H1 (cell line): ENCODE measurements at regions not wholly inside any gene's neighbourhood (a gene's known extent, or its start where the extent isn't known, plus 50 kb on each side); places are given as distances from the start of the nearest gene placed in this dataset.

Experiments
- BACH1 ChIP-seq: IDR thresholded peaks from 2 replicates; pipeline ENCODE4 v1.6.1; 2012; ENCODE audit warnings: low read length, improper control_type of control experiment
- CBX5 ChIP-seq: fragments of 300-800, 300-1000 bp; sonication (generic); IDR thresholded peaks from 2 replicates; pipeline ENCODE4 v1.7.1; 2016; ENCODE audit warnings: antibody characterized with exemption, low read length, low read depth
- CREB1 ChIP-seq: IDR thresholded peaks from 2 replicates; pipeline ENCODE4 v1.6.1; 2012; ENCODE audit warnings: inconsistent platforms
- EGR1 ChIP-seq: IDR thresholded peaks from 2 replicates; pipeline ENCODE4 v1.6.1; 2011; ENCODE audit warnings: low read depth, low read length, borderline replicate concordance
- EZH2 ChIP-seq: fragments of 200-600 bp; sonication (generic); IDR thresholded peaks from 2 replicates; pipeline ENCODE4 v1.7.1; 2012; ENCODE audit warnings: low read depth, mild to moderate bottlenecking, moderate library complexity, low read length, inconsistent platforms; ENCODE audit not compliant: severe bottlenecking
- HDAC2 ChIP-seq, 2 experiments: fragments of 300-600 bp in 1 of 2; sonication (generic) in 1 of 2; IDR thresholded peaks; 2 replicates each; pipeline ENCODE4 v1.6.1; 2011 to 2012; ENCODE audit warnings: low read depth in 2 of 2, low read length in 2 of 2, mild to moderate bottlenecking in 2 of 2, moderate library complexity in 2 of 2, borderline replicate concordance in 1 of 2, inconsistent platforms in 1 of 2
- POLR2AphosphoS5 ChIP-seq: IDR thresholded peaks from 2 replicates; pipeline ENCODE4 v1.6.1; 2011; ENCODE audit warnings: low read depth, low read length
- SAP30 ChIP-seq: fragments of 300-600 bp; sonication (generic); IDR thresholded peaks from 2 replicates; pipeline ENCODE4 v1.7.1; 2012; ENCODE audit warnings: low read length, moderate library complexity, mild to moderate bottlenecking, inconsistent platforms; ENCODE audit not compliant: insufficient read depth, insufficient replicate concordance
- SIRT6 ChIP-seq: IDR thresholded peaks from one replicate; pipeline ENCODE4 v1.7.1; 2012; ENCODE audit warnings: low read length, inconsistent platforms
- ZNF274 ChIP-seq: IDR thresholded peaks from 2 replicates; pipeline ENCODE4 v1.7.0; 2012; ENCODE audit warnings: low read length, borderline replicate concordance; ENCODE audit errors: extremely low read depth
- TF ChIP-seq, protein P1 (sequence below): fragments of 300-600 bp; sonication (generic); IDR thresholded peaks from 2 replicates; pipeline ENCODE4 v1.7.1; 2012; ENCODE audit warnings: low read length, moderate library complexity, mild to moderate bottlenecking, inconsistent platforms; ENCODE audit not compliant: insufficient replicate concordance

DNA sequence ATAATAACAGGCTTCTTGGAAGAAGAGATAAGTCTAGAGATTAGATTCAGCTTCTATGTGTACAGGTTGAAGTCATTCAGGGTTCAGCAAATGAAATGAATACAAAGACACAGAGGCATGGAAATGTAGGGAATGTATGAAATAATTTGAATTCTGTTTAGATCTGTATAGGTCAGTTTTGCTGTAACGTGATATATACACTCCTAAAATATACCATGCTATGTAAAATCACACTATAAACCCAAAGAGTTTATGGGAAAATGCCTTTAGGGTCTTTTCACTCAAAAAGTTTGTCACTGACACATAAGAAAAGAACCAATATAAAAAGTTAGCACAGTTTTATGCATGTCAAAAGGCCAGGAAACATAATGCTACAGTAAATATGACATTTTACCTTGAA is 854.0 kb downstream of the LRFN5 start (continued):
- TF ChIP-seq, protein P1, sequence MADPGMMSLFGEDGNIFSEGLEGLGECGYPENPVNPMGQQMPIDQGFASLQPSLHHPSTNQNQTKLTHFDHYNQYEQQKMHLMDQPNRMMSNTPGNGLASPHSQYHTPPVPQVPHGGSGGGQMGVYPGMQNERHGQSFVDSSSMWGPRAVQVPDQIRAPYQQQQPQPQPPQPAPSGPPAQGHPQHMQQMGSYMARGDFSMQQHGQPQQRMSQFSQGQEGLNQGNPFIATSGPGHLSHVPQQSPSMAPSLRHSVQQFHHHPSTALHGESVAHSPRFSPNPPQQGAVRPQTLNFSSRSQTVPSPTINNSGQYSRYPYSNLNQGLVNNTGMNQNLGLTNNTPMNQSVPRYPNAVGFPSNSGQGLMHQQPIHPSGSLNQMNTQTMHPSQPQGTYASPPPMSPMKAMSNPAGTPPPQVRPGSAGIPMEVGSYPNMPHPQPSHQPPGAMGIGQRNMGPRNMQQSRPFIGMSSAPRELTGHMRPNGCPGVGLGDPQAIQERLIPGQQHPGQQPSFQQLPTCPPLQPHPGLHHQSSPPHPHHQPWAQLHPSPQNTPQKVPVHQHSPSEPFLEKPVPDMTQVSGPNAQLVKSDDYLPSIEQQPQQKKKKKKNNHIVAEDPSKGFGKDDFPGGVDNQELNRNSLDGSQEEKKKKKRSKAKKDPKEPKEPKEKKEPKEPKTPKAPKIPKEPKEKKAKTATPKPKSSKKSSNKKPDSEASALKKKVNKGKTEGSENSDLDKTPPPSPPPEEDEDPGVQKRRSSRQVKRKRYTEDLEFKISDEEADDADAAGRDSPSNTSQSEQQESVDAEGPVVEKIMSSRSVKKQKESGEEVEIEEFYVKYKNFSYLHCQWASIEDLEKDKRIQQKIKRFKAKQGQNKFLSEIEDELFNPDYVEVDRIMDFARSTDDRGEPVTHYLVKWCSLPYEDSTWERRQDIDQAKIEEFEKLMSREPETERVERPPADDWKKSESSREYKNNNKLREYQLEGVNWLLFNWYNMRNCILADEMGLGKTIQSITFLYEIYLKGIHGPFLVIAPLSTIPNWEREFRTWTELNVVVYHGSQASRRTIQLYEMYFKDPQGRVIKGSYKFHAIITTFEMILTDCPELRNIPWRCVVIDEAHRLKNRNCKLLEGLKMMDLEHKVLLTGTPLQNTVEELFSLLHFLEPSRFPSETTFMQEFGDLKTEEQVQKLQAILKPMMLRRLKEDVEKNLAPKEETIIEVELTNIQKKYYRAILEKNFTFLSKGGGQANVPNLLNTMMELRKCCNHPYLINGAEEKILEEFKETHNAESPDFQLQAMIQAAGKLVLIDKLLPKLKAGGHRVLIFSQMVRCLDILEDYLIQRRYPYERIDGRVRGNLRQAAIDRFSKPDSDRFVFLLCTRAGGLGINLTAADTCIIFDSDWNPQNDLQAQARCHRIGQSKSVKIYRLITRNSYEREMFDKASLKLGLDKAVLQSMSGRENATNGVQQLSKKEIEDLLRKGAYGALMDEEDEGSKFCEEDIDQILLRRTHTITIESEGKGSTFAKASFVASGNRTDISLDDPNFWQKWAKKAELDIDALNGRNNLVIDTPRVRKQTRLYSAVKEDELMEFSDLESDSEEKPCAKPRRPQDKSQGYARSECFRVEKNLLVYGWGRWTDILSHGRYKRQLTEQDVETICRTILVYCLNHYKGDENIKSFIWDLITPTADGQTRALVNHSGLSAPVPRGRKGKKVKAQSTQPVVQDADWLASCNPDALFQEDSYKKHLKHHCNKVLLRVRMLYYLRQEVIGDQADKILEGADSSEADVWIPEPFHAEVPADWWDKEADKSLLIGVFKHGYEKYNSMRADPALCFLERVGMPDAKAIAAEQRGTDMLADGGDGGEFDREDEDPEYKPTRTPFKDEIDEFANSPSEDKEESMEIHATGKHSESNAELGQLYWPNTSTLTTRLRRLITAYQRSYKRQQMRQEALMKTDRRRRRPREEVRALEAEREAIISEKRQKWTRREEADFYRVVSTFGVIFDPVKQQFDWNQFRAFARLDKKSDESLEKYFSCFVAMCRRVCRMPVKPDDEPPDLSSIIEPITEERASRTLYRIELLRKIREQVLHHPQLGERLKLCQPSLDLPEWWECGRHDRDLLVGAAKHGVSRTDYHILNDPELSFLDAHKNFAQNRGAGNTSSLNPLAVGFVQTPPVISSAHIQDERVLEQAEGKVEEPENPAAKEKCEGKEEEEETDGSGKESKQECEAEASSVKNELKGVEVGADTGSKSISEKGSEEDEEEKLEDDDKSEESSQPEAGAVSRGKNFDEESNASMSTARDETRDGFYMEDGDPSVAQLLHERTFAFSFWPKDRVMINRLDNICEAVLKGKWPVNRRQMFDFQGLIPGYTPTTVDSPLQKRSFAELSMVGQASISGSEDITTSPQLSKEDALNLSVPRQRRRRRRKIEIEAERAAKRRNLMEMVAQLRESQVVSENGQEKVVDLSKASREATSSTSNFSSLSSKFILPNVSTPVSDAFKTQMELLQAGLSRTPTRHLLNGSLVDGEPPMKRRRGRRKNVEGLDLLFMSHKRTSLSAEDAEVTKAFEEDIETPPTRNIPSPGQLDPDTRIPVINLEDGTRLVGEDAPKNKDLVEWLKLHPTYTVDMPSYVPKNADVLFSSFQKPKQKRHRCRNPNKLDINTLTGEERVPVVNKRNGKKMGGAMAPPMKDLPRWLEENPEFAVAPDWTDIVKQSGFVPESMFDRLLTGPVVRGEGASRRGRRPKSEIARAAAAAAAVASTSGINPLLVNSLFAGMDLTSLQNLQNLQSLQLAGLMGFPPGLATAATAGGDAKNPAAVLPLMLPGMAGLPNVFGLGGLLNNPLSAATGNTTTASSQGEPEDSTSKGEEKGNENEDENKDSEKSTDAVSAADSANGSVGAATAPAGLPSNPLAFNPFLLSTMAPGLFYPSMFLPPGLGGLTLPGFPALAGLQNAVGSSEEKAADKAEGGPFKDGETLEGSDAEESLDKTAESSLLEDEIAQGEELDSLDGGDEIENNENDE = no peak
- TF ChIP-seq CREB1 = no peak
- no peak for TF ChIP-seq POLR2AphosphoS5
- TF ChIP-seq CBX5 = no peak
- TF ChIP-seq ZNF274 = no peak
- TF ChIP-seq HDAC2 (IDR thresholded peaks at IDR 0.05; ENCODE audit: borderline replicate concordance in 1 of 2, low read depth in 2 of 2, low read length in 2 of 2) = no peak
- TF ChIP-seq EZH2 = no peak
- TF ChIP-seq SIRT6 = no peak
- no peak for TF ChIP-seq SAP30
- TF ChIP-seq BACH1 = no peak
- TF ChIP-seq EGR1 = no peak
